Right lobe of liver (tissue), 6 donors: ENCODE measurements at regions not wholly inside any gene's neighbourhood (a gene's known extent, or its start where the extent isn't known, plus 50 kb on each side); places are given as distances from the start of the nearest gene placed in this dataset.
"Not testable (repeated sequence)": the region's sequence is repeated elsewhere in the genome, so short reads cannot be mapped to it uniquely, and the experiment has no call there.

Experiments used
- ATAC-seq, 4 donors: fragments of 200-7000 bp; cut with Tn5 transposase; one replicate each; pipeline ENCODE4 v1.9.1; 2020; ENCODE audit warnings: mild to moderate bottlenecking in 4 of 4, moderate library complexity in 4 of 4
- DNase-seq, 3 donors: peaks; one replicate each; pipeline ENCODE4 v3.0.0-alpha.2; 2020
- H3K27ac ChIP-seq, 3 donors: fragments of 200-600 bp; one replicate each; pipeline ENCODE4 v1.8.0; 2022
- H3K27me3 ChIP-seq, 2 donors: fragments of 200-600 bp; one replicate each; pipeline ENCODE4 v1.8.0; 2022
- H3K36me3 ChIP-seq, 4 donors: fragments of 200-600 bp; sonication (generic) in 1 of 4; one replicate each; pipeline versions ENCODE4 v1.5.1 to v1.8.0; 2017 to 2022; ENCODE audit warnings: control low read depth in 1 of 4
- H3K4me1 ChIP-seq, 4 donors: fragments of 200-600 bp; sonication (generic) in 1 of 4; one replicate each; pipeline versions ENCODE4 v1.5.1 to v1.8.0; 2017 to 2022; ENCODE audit warnings: control low read depth in 1 of 4
- H3K4me3 ChIP-seq, 3 donors: fragments of 200-600 bp; one replicate each; pipeline ENCODE4 v1.8.0; 2022
- H3K9me3 ChIP-seq, 4 donors: fragments of 200-600 bp; sonication (generic) in 1 of 4; one replicate each; pipeline versions ENCODE4 v1.5.1 to v1.8.0; 2017 to 2022; ENCODE audit warnings: control low read depth in 1 of 4
- CTCF ChIP-seq, 4 donors: fragments of 200-600 bp in 3 of 4; fragments of 450-650 bp in 1 of 4; IDR thresholded peaks; one replicate each; pipeline versions ENCODE4 v1.5.1 to v1.8.0; 2016 to 2022; ENCODE audit warnings: antibody characterized with exemption in 4 of 4, mild to moderate bottlenecking in 2 of 4
- POLR2A ChIP-seq: fragments of 450-650 bp; IDR thresholded peaks from one replicate; pipeline ENCODE4 v1.6.1; 2017; ENCODE audit warnings: antibody characterized with exemption, mild to moderate bottlenecking
- WGBS: methylation state at CpG from one replicate; pipeline ENCODE4 v1.1.6; 2018; ENCODE audit warnings: low coverage, low lambda C conversion rate; ENCODE audit not compliant: insufficient coverage; ENCODE audit errors: missing lambda C conversion rate; 5-methylcytosine and 5-hydroxymethylcytosine counted together
- intact Hi-C, 2 donors: fragments of 100-400 bp; cut with DNase I; formaldehyde crosslinking; loops; one replicate each; pipeline versions ENCODE4 v1.11.2 to v1.14.1; 2022
- donor health status: DM: no; HTN: yes; CAD: no.
- donor health status: DM: no; HTN: no; CAD: no.
- donor health status: DM: no; HTN: no; CAD: no.
- donor health status: DM: no; HTN: yes; CAD: no.
- donor health status: DM: no; HTN: yes; CAD: no.

GRCh38 chr10:6795541-6795940 is 215.5 kb upstream of the PRKCQ start:
- H3K4me1 ChIP-seq = no peaks in the 10 kb centered on the region
- ATAC-seq = no peak
- intact Hi-C loops = no loop called here
- no peak for DNase-seq
- H3K4me3 ChIP-seq = no peak overlapping the region
- 54% methylated on average over 6 of the region's 6 CpGs for WGBS
- no peaks in the 10 kb centered on the region for H3K36me3 ChIP-seq
- TF ChIP-seq POLR2A = no peak
- no peak for TF ChIP-seq CTCF (IDR thresholded peaks at IDR 0.05)
- H3K27me3 ChIP-seq = no peaks in the 10 kb centered on the region
- H3K27ac ChIP-seq = no peak overlapping the region
- H3K9me3 ChIP-seq = no peaks in the 10 kb centered on the region

GRCh38 chr10:6794841-6795240 is 214.8 kb upstream of the PRKCQ start:
- H3K9me3 ChIP-seq, intact Hi-C loops, H3K27ac ChIP-seq, H3K4me1 ChIP-seq, DNase-seq, H3K36me3 ChIP-seq, H3K27me3 ChIP-seq, H3K4me3 ChIP-seq, ATAC-seq: not testable (repeated sequence)
- WGBS = 37% methylated on average over 6 of the region's 10 CpGs

GRCh38 chr10:6794441-6794840 is 214.4 kb upstream of the PRKCQ start:
- no peak for TF ChIP-seq POLR2A
- no peak for TF ChIP-seq CTCF (IDR thresholded peaks at IDR 0.05)
- no peak overlapping the region for H3K27ac ChIP-seq
- 38% methylated on average over 10 of the region's 10 CpGs for WGBS
- no peak overlapping the region for H3K4me3 ChIP-seq
- no peaks in the 10 kb centered on the region for H3K27me3 ChIP-seq
- intact Hi-C loops = no loop called here
- no peaks in the 10 kb centered on the region for H3K36me3 ChIP-seq
- DNase-seq = no peak
- no peaks in the 10 kb centered on the region for H3K9me3 ChIP-seq
- no peaks in the 10 kb centered on the region for H3K4me1 ChIP-seq
- no peak for ATAC-seq

- DNase-seq = no peak
- TF ChIP-seq CTCF (IDR thresholded peaks at IDR 0.05) (no peak), POLR2A (no peak)
- Histone ChIP-seq H3K27me3 (no peaks in the 10 kb centered on the region), H3K9me3 (no peaks in the 10 kb centered on the region), H3K4me3 (no peak overlapping the region), H3K27ac (no peak overlapping the region), H3K36me3 (no peaks in the 10 kb centered on the region), H3K4me1 (no peaks in the 10 kb centered on the region)
- 75% methylated on average over 6 of the region's 7 CpGs for WGBS
- intact Hi-C loops = no loop called here
- ATAC-seq = no peak
Measured at GRCh38 chr10:6788731-6789130, 208.7 kb upstream of the PRKCQ start.

- WGBS = 48% methylated on average over 5 of the region's 5 CpGs
- TF ChIP-seq POLR2A (no peak), CTCF (IDR thresholded peaks at IDR 0.05) (no peak)
- intact Hi-C loops = no loop called here
- no peaks in the 10 kb centered on the region for H3K36me3 ChIP-seq
- ATAC-seq = no peak
- H3K27ac ChIP-seq = no peak overlapping the region
- H3K27me3 ChIP-seq = no peaks in the 10 kb centered on the region
- no peaks in the 10 kb centered on the region for H3K9me3 ChIP-seq
- H3K4me1 ChIP-seq = no peaks in the 10 kb centered on the region
- DNase-seq = no peak
- H3K4me3 ChIP-seq = no peak overlapping the region
Measured at GRCh38 chr10:6788231-6788630, 208.2 kb upstream of the PRKCQ start.
